Tibial nerve (tissue), 4 donors: ENCODE measurements at regions not wholly inside any gene's neighbourhood (a gene's known extent, or its start where the extent isn't known, plus 50 kb on each side); places are given as distances from the start of the nearest gene placed in this dataset.

Experiments
- CTCF ChIP-seq, 5 experiments: fragments of 200-600 bp in 3 of 5; fragments of 450-650 bp in 2 of 5; sonication (generic) in 3 of 5; IDR thresholded peaks; one replicate each; pipeline ENCODE4 v1.5.1; 2016 to 2019; ENCODE audit warnings: antibody characterized with exemption in 5 of 5, mild to moderate bottlenecking in 3 of 5, moderate library complexity in 2 of 5
- EP300 ChIP-seq, 2 donors: sonication (generic); formaldehyde crosslinking; IDR thresholded peaks; one replicate each; pipeline ENCODE4 v1.6.1; 2017; ENCODE audit warnings: antibody characterized with exemption in 2 of 2, mild to moderate bottlenecking in 1 of 2
- POLR2A ChIP-seq, 2 donors: fragments of 450-650 bp; IDR thresholded peaks; one replicate each; pipeline ENCODE4 v1.6.1; 2017; ENCODE audit warnings: antibody characterized with exemption in 2 of 2, mild to moderate bottlenecking in 2 of 2, moderate library complexity in 2 of 2

- TF ChIP-seq CTCF (IDR thresholded peaks at IDR 0.05) (no peak), EP300 (IDR thresholded peaks at IDR 0.05) (no peak), POLR2A (IDR thresholded peaks at IDR 0.05) (no peak)
Observed at GRCh38 chr9:120137186-120137840, 442.7 kb downstream of the CDK5RAP2 start.
